HL-60 (cell line): ENCODE measurements at regions not wholly inside any gene's neighbourhood (a gene's known extent, or its start where the extent isn't known, plus 50 kb on each side); places are given as distances from the start of the nearest gene placed in this dataset.

Experiments used
- DNase-seq, 2 experiments: peaks; one replicate each; pipeline ENCODE4 v3.0.0-alpha.2; 2010 to 2020; ENCODE audit warnings: low read depth in 1 of 2, low spot score in 1 of 2
- H3K27ac ChIP-seq: fragments of 250-450 bp; sonication (Bioruptor Pico); replicated peaks from 2 replicates; pipeline ENCODE4 v1.5.1; 2020; ENCODE audit warnings: mild to moderate bottlenecking, moderate library complexity
- H3K27me3 ChIP-seq: fragments of 250-450 bp; sonication (Bioruptor Pico); 2 replicates; pipeline ENCODE4 v1.5.1; 2021; ENCODE audit warnings: mild to moderate bottlenecking, moderate library complexity; ENCODE audit not compliant: insufficient read depth, poor library complexity, severe bottlenecking
- H3K4me3 ChIP-seq: replicated peaks from 2 replicates; pipeline ENCODE4 v1.5.1; 2011; ENCODE audit warnings: mild to moderate bottlenecking, control low read depth, low read length; ENCODE audit not compliant: insufficient read depth
- CTCF ChIP-seq: IDR thresholded peaks from one replicate; pipeline ENCODE4 v1.5.1; 2011; ENCODE audit warnings: low read length, control low read depth, inconsistent platforms; ENCODE audit not compliant: insufficient read depth
- GABPA ChIP-seq: IDR thresholded peaks from 2 replicates; pipeline ENCODE4 v1.6.1; 2012; ENCODE audit warnings: low read depth
- POLR2AphosphoS5 ChIP-seq: IDR thresholded peaks from 2 replicates; pipeline ENCODE4 v1.6.1; 2012; ENCODE audit warnings: low read depth
- SPI1 ChIP-seq: IDR thresholded peaks from 2 replicates; pipeline ENCODE4 v1.6.1; 2012; ENCODE audit warnings: low read depth, mild to moderate bottlenecking, borderline replicate concordance
- TF ChIP-seq, protein P1 (sequence below): IDR thresholded peaks from 2 replicates; pipeline ENCODE4 v1.6.1; 2012; ENCODE audit warnings: low read depth; ENCODE audit not compliant: insufficient replicate concordance

- Histone ChIP-seq H3K27me3 (no peaks in the 10 kb centered on the region), H3K4me3 (no peak overlapping the region), H3K27ac (no peak overlapping the region)
- DNase-seq = no peak
- TF ChIP-seq, protein P1, sequence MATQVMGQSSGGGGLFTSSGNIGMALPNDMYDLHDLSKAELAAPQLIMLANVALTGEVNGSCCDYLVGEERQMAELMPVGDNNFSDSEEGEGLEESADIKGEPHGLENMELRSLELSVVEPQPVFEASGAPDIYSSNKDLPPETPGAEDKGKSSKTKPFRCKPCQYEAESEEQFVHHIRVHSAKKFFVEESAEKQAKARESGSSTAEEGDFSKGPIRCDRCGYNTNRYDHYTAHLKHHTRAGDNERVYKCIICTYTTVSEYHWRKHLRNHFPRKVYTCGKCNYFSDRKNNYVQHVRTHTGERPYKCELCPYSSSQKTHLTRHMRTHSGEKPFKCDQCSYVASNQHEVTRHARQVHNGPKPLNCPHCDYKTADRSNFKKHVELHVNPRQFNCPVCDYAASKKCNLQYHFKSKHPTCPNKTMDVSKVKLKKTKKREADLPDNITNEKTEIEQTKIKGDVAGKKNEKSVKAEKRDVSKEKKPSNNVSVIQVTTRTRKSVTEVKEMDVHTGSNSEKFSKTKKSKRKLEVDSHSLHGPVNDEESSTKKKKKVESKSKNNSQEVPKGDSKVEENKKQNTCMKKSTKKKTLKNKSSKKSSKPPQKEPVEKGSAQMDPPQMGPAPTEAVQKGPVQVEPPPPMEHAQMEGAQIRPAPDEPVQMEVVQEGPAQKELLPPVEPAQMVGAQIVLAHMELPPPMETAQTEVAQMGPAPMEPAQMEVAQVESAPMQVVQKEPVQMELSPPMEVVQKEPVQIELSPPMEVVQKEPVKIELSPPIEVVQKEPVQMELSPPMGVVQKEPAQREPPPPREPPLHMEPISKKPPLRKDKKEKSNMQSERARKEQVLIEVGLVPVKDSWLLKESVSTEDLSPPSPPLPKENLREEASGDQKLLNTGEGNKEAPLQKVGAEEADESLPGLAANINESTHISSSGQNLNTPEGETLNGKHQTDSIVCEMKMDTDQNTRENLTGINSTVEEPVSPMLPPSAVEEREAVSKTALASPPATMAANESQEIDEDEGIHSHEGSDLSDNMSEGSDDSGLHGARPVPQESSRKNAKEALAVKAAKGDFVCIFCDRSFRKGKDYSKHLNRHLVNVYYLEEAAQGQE = no peak
- TF ChIP-seq CTCF = no peak
- no peak for TF ChIP-seq SPI1
- TF ChIP-seq POLR2AphosphoS5 = no peak
- no peak for TF ChIP-seq GABPA
Observed at GRCh38 chr11:105524286-105524685, 85.6 kb upstream of the GRIA4 start.

GRCh38 chr11:105520706-105521345 is 89.0 kb upstream of the GRIA4 start:
- H3K27ac ChIP-seq = no peak overlapping the region
- no peak for DNase-seq
- H3K4me3 ChIP-seq = no peak overlapping the region
- TF ChIP-seq, protein P1 = no peak
- no peak for TF ChIP-seq CTCF
- no peak for TF ChIP-seq GABPA
- TF ChIP-seq SPI1 = no peak
- TF ChIP-seq POLR2AphosphoS5 = no peak
- H3K27me3 ChIP-seq = no peaks in the 10 kb centered on the region

- Histone ChIP-seq H3K27ac (no peak overlapping the region), H3K27me3 (no peaks in the 10 kb centered on the region), H3K4me3 (no peak overlapping the region)
- DNase-seq = no peak
- no peak for TF ChIP-seq CTCF
- TF ChIP-seq, protein P1 = no peak
- no peak for TF ChIP-seq POLR2AphosphoS5
- TF ChIP-seq GABPA = no peak
- TF ChIP-seq SPI1 = no peak
Observed at GRCh38 chr11:105507496-105508254, 102.2 kb upstream of the GRIA4 start.
